ENCODE measurements at regions not wholly inside any gene's neighbourhood (a gene's known extent, or its start where the extent isn't known, plus 50 kb on each side); places are given as distances from the start of the nearest gene placed in this dataset.

- H3K9ac ChIP-seq (ENCODE audit: low read depth in 1 of 2, low read length in 2 of 2) = no peak overlapping the region
- no peak for TF ChIP-seq RXRA (IDR thresholded peaks at IDR 0.05)
- TF ChIP-seq HNF4A (conservative IDR thresholded peaks at IDR 0.05) = no peak
- no peak for TF ChIP-seq SP1 (IDR thresholded peaks at IDR 0.05)
- TF ChIP-seq TAF1 (conservative IDR thresholded peaks at IDR 0.05) = no peak
- no peak for TF ChIP-seq FOXA1 (IDR thresholded peaks at IDR 0.05)
- TF ChIP-seq EGR1 (IDR thresholded peaks at IDR 0.05; ENCODE audit: low read depth in 2 of 2) = no peak
- no peak for TF ChIP-seq REST (IDR thresholded peaks at IDR 0.05)
- no peak for TF ChIP-seq MAX (IDR thresholded peaks at IDR 0.05)
- TF ChIP-seq CTCF (IDR thresholded peaks at IDR 0.05; ENCODE audit: low read depth, low read length, missing input control) = no peak
- no peaks in the 10 kb centered on the region for H3K36me3 ChIP-seq (ENCODE audit: control insufficient read depth in 4 of 4, insufficient read depth in 3 of 4, low read depth in 1 of 4, low read length in 3 of 4)
- no peaks in the 10 kb centered on the region for H3K27me3 ChIP-seq (ENCODE audit: control insufficient read depth in 4 of 4, insufficient read depth in 4 of 4, low read length in 3 of 4)
- 93% methylated on average over 1 of the region's 1 CpG for WGBS
- no peak for DNase-seq (ENCODE audit: low spot score)
- no peak overlapping the region for H3K27ac ChIP-seq (ENCODE audit: low read depth in 1 of 2, low read length in 2 of 2)
- H3K4me3 ChIP-seq (ENCODE audit: low read depth in 1 of 3, low read length in 3 of 3) = no peak overlapping the region
- H3K9me3 ChIP-seq (ENCODE audit: control insufficient read depth in 4 of 4, low read length in 3 of 4) = no peaks in the 10 kb centered on the region
- no peaks in the 10 kb centered on the region for H3K4me1 ChIP-seq (ENCODE audit: control insufficient read depth in 4 of 4, insufficient read depth in 4 of 4, low read length in 3 of 4)
Observed at GRCh38 chr18:68233018-68233417, 481.9 kb downstream of the TMX3 start.

GRCh38 chr18:68229351-68229750, 485.6 kb downstream of the TMX3 start:
- Histone ChIP-seq H3K36me3 (ENCODE audit: control insufficient read depth in 4 of 4, insufficient read depth in 3 of 4, low read depth in 1 of 4, low read length in 3 of 4) (no peaks in the 10 kb centered on the region), H3K27ac (ENCODE audit: low read depth in 1 of 2, low read length in 2 of 2) (no peak overlapping the region), H3K27me3 (ENCODE audit: control insufficient read depth in 4 of 4, insufficient read depth in 4 of 4, low read length in 3 of 4) (no peaks in the 10 kb centered on the region), H3K9me3 (ENCODE audit: control insufficient read depth in 4 of 4, low read length in 3 of 4) (no peaks in the 10 kb centered on the region), H3K4me1 (ENCODE audit: control insufficient read depth in 4 of 4, insufficient read depth in 4 of 4, low read length in 3 of 4) (no peaks in the 10 kb centered on the region), H3K4me3 (ENCODE audit: low read depth in 1 of 3, low read length in 3 of 3) (no peak overlapping the region), H3K9ac (ENCODE audit: low read depth in 1 of 2, low read length in 2 of 2) (no peak overlapping the region)
- TF ChIP-seq GABPA (IDR thresholded peaks at IDR 0.05 in 1 of 2, conservative IDR thresholded peaks at IDR 0.05 in 1 of 2) (no peak), RXRA (IDR thresholded peaks at IDR 0.05) (no peak), FOXA1 (IDR thresholded peaks at IDR 0.05) (no peak), HNF4A (conservative IDR thresholded peaks at IDR 0.05) (no peak), YY1 (IDR thresholded peaks at IDR 0.05) (no peak), HNF4G (IDR thresholded peaks at IDR 0.05) (no peak), REST (IDR thresholded peaks at IDR 0.05) (no peak), NR2F2 (IDR thresholded peaks at IDR 0.05) (no peak)
- WGBS = 68% methylated on average over 8 of the region's 8 CpGs
- DNase-seq (ENCODE audit: low spot score) = no peak

All from liver (tissue), 8 donors.